Naive thymus-derived CD4-positive, alpha-beta T cell (primary cell): ENCODE measurements at regions not wholly inside any gene's neighbourhood (a gene's known extent, or its start where the extent isn't known, plus 50 kb on each side); places are given as distances from the start of the nearest gene placed in this dataset.

Experiments used
- ATAC-seq: fragments of 150-1000 bp; cut with Tn5 transposase; 2 replicates; pipeline ENCODE4 v1.10.0; 2021; ENCODE audit warnings: mild to moderate bottlenecking, moderate library complexity
- CTCF ChIA-PET: fragments of 350-600 bp; sonication (Branson Sonifier 250); formaldehyde crosslinking; loops from one replicate; lab custom pipeline; 2021; ENCODE audit warnings: antibody characterized with exemption; lab: Charles Lee
- POLR2A ChIA-PET: fragments of 350-600 bp; sonication (Branson Sonifier 250); formaldehyde crosslinking; loops from one replicate; lab custom pipeline; 2021; ENCODE audit warnings: antibody characterized with exemption, inconsistent platforms; lab: Charles Lee
- DNase-seq, 9 donors: peaks; one replicate each; pipeline versions ENCODE4 v3.0.0 to v3.0.0-alpha.2; 2020 to 2022; ENCODE audit warnings: mixed read lengths in 1 of 9
- H3K27ac ChIP-seq: one replicate; pipeline ENCODE4 v1.7.0; 2013; ENCODE audit warnings: mild to moderate bottlenecking, low read depth, low read length, moderate library complexity
- H3K27me3 ChIP-seq, 2 donors: one replicate each; pipeline ENCODE4 v1.7.0; 2013; ENCODE audit warnings: low read length in 2 of 2, mild to moderate bottlenecking in 2 of 2, moderate library complexity in 2 of 2; ENCODE audit not compliant: control insufficient read depth in 2 of 2, insufficient read depth in 2 of 2
- H3K36me3 ChIP-seq, 3 experiments: 1 replicate in 2 of 3; 2 replicates in 1 of 3; pipeline ENCODE4 v1.7.0; 2013; ENCODE audit warnings: low read length in 3 of 3, mild to moderate bottlenecking in 3 of 3, moderate library complexity in 1 of 3; ENCODE audit not compliant: insufficient read depth in 3 of 3, control insufficient read depth in 2 of 3
- H3K4me1 ChIP-seq, 2 donors: one replicate each; pipeline ENCODE4 v1.7.0; 2013; ENCODE audit warnings: low read length in 2 of 2, mild to moderate bottlenecking in 2 of 2, moderate library complexity in 1 of 2; ENCODE audit not compliant: control insufficient read depth in 2 of 2, insufficient read depth in 2 of 2
- H3K4me3 ChIP-seq: 2 replicates; pipeline ENCODE4 v1.7.0; 2013; ENCODE audit warnings: mild to moderate bottlenecking, low read length
- H3K9me3 ChIP-seq, 3 experiments: 1 replicate in 2 of 3; 2 replicates in 1 of 3; pipeline ENCODE4 v1.7.0; 2013; ENCODE audit warnings: low read length in 3 of 3; ENCODE audit not compliant: control insufficient read depth in 2 of 3
- H3K27ac Mint-ChIP-seq, 9 donors: one replicate each; pipeline ENCODE4 v1.8.0; 2020 to 2022; ENCODE audit warnings: mixed read lengths in 9 of 9, mild to moderate bottlenecking in 8 of 9, moderate library complexity in 5 of 9, inconsistent platforms in 2 of 9
- H3K27me3 Mint-ChIP-seq, 5 donors: one replicate each; pipeline ENCODE4 v1.8.0; 2021 to 2022; ENCODE audit warnings: mixed read lengths in 5 of 5, mild to moderate bottlenecking in 1 of 5
- H3K36me3 Mint-ChIP-seq, 5 donors: one replicate each; pipeline ENCODE4 v1.8.0; 2020 to 2022; ENCODE audit warnings: mixed read lengths in 5 of 5, mild to moderate bottlenecking in 3 of 5, inconsistent platforms in 1 of 5
- H3K4me1 Mint-ChIP-seq, 7 donors: one replicate each; pipeline ENCODE4 v1.8.0; 2020 to 2022; ENCODE audit warnings: mixed read lengths in 7 of 7, mild to moderate bottlenecking in 3 of 7, inconsistent platforms in 1 of 7
- H3K4me3 Mint-ChIP-seq, 10 donors: one replicate each; pipeline ENCODE4 v1.8.0; 2020 to 2022; ENCODE audit warnings: mild to moderate bottlenecking in 10 of 10, mixed read lengths in 10 of 10, moderate library complexity in 6 of 10, inconsistent platforms in 2 of 10
- H3K9me3 Mint-ChIP-seq, 11 donors: one replicate each; pipeline ENCODE4 v1.8.0; 2020 to 2022; ENCODE audit warnings: mixed read lengths in 11 of 11, mild to moderate bottlenecking in 4 of 11, inconsistent platforms in 1 of 11, moderate library complexity in 1 of 11
- intact Hi-C, 2 donors: fragments of 100-400 bp; cut with micrococcal nuclease; formaldehyde crosslinking; loops; one replicate each; pipeline ENCODE4 v1.15.1; 2023

DNA sequence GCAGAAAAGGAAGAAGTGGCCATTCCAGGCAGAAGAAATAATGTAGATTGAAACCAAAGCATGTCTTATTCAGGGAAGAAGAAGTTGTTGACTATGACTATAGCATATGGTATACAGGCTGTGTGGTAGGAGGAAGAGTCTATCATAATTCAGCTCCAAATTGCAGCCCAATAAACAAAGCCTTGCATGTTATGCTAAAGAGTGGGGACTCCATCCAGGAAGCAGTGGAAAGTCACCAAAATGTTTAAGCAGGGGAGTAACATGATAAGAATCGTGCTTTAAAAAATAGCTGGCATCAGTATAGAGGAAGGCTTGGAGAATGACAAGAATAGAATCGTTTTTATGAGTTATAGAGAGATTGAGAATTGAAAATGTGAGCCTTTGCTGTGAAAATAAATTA, 213.3 kb upstream of the ADGRL2 start:
- Histone ChIP-seq H3K27me3 (no peaks in the 10 kb centered on the region), H3K9me3 (no peaks in the 10 kb centered on the region), H3K27ac (no peak overlapping the region), H3K36me3 (no peaks in the 10 kb centered on the region), H3K4me1 (no peaks in the 10 kb centered on the region), H3K4me3 (no peak overlapping the region)
- intact Hi-C loops: no loop called here
- no peak overlapping the region for H3K27ac Mint-ChIP-seq
- H3K36me3 Mint-ChIP-seq: no peaks in the 10 kb centered on the region
- DNase-seq (no peak), ATAC-seq (no peak)
- H3K4me3 Mint-ChIP-seq: no peak overlapping the region
- POLR2A ChIA-PET: no interaction called here
- peaks cover 0 to 11% (median 0%) of the 10 kb centered on the region in 11 donors for H3K9me3 Mint-ChIP-seq
- H3K4me1 Mint-ChIP-seq: no peaks in the 10 kb centered on the region
- peaks cover 0 to 4% (median 0%) of the 10 kb centered on the region in 5 donors for H3K27me3 Mint-ChIP-seq
- CTCF ChIA-PET: no interaction called here

DNA sequence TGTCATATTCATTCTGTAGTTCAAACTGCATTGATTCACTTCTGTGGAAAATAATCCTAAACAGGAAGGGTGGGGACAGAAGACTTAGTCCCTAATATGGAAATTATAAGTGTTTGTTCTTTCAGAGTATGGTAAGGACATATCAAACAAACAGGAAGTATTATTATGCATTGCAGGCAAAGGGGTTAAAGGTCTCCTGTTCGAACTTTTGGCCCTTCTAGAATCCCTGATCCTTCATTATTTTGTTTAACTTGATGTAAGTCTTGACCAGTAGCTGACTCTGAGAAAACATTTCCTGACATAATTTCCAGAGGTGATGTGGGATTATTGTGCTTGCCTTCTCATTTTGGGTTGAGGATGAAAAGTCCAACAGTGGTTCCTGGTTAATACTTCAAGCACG, 215.4 kb upstream of the ADGRL2 start:
- no peak overlapping the region for H3K27ac Mint-ChIP-seq
- ATAC-seq: no peak
- no peaks in the 10 kb centered on the region for H3K36me3 Mint-ChIP-seq
- Histone ChIP-seq H3K27me3 (no peaks in the 10 kb centered on the region), H3K4me3 (no peak overlapping the region), H3K9me3 (no peaks in the 10 kb centered on the region), H3K4me1 (no peaks in the 10 kb centered on the region), H3K36me3 (no peaks in the 10 kb centered on the region), H3K27ac (no peak overlapping the region)
- ChIA-PET POLR2A (no interaction called here), CTCF (interaction anchor here (0.6 kb wide), 1 partner anchor 350 kb away, joined by 4 read pairs; no protein-coding TSS in a partner anchor)
- no peak for DNase-seq
- H3K4me3 Mint-ChIP-seq: no peak overlapping the region
- H3K9me3 Mint-ChIP-seq: peaks cover 0 to 6% (median 0%) of the 10 kb centered on the region in 11 donors
- peaks cover 0 to 4% (median 0%) of the 10 kb centered on the region in 5 donors for H3K27me3 Mint-ChIP-seq
- no peaks in the 10 kb centered on the region for H3K4me1 Mint-ChIP-seq
- intact Hi-C loops: no loop called here

DNA sequence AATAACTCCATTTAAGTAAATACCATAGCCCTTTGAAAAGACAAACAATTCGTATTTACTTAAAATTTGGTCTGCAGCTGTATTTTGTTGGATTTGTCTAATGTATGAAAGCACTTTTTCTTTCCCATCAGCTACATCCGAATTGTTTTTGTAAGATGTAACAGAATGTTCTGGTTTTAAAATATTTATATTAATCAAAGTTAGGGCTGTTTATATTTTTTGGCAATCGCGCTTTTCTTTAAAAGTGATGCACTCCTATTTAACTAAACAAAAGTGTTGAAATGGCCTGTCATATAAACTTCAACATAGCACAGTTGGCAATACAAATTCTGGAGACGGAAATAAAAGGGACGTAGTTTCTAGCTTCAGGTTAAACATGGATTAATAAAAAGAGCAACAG, 216.3 kb upstream of the ADGRL2 start:
- DNase-seq (no peak), ATAC-seq (no peak)
- Histone ChIP-seq H3K36me3 (no peaks in the 10 kb centered on the region), H3K27me3 (no peaks in the 10 kb centered on the region), H3K9me3 (no peaks in the 10 kb centered on the region), H3K4me3 (no peak overlapping the region), H3K27ac (no peak overlapping the region), H3K4me1 (no peaks in the 10 kb centered on the region)
- intact Hi-C loops: no loop called here
- POLR2A ChIA-PET: no interaction called here
- Mint-ChIP-seq H3K4me3 (no peak overlapping the region), H3K27me3 (no peaks in the 10 kb centered on the region), H3K9me3 (peaks cover 0 to 5% (median 0%) of the 10 kb centered on the region in 11 donors), H3K36me3 (no peaks in the 10 kb centered on the region), H3K4me1 (no peaks in the 10 kb centered on the region), H3K27ac (no peak overlapping the region)
- CTCF ChIA-PET: no interaction called here

DNA sequence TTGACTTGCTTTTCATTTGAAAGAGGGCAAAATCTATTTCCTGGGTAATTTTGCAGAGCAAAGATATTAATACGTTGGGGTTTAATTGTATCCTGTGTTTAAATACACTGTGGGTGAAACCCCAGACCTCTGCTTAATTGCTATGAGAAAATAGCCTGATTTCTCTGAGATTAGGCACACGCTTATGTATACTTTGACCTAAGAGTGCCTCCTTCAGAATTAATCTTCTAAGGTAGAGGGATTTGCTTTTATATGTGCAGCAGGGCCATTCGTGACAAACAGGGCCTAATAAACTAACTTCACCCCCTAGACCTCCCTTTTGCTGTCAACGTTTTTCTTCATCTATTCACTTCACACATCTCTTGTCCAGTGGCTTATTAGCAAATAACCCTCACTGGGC, 216.9 kb upstream of the ADGRL2 start:
- H3K27ac Mint-ChIP-seq: no peak overlapping the region
- POLR2A ChIA-PET: no interaction called here
- no peaks in the 10 kb centered on the region for H3K36me3 Mint-ChIP-seq
- Histone ChIP-seq H3K27ac (no peak overlapping the region), H3K36me3 (no peaks in the 10 kb centered on the region), H3K4me1 (no peaks in the 10 kb centered on the region), H3K4me3 (no peak overlapping the region), H3K9me3 (no peaks in the 10 kb centered on the region), H3K27me3 (no peaks in the 10 kb centered on the region)
- no peaks in the 10 kb centered on the region for H3K27me3 Mint-ChIP-seq
- H3K4me3 Mint-ChIP-seq: no peak overlapping the region
- DNase-seq: no peak
- CTCF ChIA-PET: no interaction called here
- no peak for ATAC-seq
- no peaks in the 10 kb centered on the region for H3K4me1 Mint-ChIP-seq
- H3K9me3 Mint-ChIP-seq: peaks cover 0 to 5% (median 0%) of the 10 kb centered on the region in 11 donors
- intact Hi-C loops: no loop called here

DNA sequence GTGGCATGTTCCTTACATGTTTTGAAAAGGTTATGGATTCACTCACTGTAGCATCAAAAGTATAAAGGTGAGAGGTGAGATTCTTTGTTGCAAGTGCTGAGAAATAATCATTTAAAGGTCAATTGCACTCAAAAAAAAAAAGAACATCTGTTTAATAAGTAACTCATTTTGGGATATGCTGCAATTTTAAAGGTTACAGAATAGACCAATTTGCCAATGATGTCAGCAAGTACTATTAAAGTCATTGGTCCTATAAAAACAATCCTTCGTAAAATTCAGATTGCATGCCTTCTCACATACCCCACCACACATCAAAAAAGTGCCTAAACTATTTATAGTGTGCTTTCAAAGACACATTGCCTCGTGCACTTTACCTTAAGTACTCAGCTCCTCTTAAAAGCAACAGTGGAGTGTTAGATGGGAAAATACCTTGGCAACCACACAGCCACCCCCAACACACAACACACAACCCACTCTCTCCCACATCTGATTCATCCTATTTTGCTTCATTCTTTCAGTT, 218.2 kb upstream of the ADGRL2 start:
- Mint-ChIP-seq H3K4me1 (no peaks in the 10 kb centered on the region), H3K27me3 (no peaks in the 10 kb centered on the region), H3K36me3 (no peaks in the 10 kb centered on the region), H3K27ac (no peak overlapping the region), H3K4me3 (no peak overlapping the region), H3K9me3 (peaks cover 0 to 5% (median 0%) of the 10 kb centered on the region in 11 donors)
- Histone ChIP-seq H3K27ac (no peak overlapping the region), H3K4me1 (no peaks in the 10 kb centered on the region), H3K36me3 (no peaks in the 10 kb centered on the region), H3K4me3 (no peak overlapping the region), H3K9me3 (no peaks in the 10 kb centered on the region), H3K27me3 (no peaks in the 10 kb centered on the region)
- intact Hi-C loops: no loop called here
- ChIA-PET POLR2A (no interaction called here), CTCF (no interaction called here)
- no peak for DNase-seq
- ATAC-seq: no peak

DNA sequence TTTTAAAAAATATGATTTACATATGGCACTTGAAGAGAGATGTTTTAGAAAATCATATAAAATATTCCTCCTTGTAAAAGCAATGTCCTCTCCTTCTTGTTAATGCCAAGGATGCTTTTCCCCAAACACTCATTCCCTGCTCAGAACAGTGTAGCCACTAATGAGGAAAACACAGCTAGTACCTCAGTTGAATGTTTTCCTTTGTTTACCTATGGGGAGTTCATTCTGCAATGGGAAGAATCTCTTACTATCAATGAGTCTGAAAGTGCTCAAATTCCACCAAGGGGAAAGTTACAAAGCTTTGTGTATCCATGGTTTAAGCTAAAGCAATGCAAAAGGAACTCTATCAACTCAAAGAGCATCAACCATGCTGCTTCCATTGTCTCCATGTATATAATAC, 221.9 kb upstream of the ADGRL2 start:
- H3K27me3 Mint-ChIP-seq: no peaks in the 10 kb centered on the region
- Histone ChIP-seq H3K27me3 (no peaks in the 10 kb centered on the region), H3K4me1 (no peaks in the 10 kb centered on the region), H3K4me3 (no peak overlapping the region), H3K27ac (no peak overlapping the region), H3K36me3 (no peaks in the 10 kb centered on the region), H3K9me3 (no peaks in the 10 kb centered on the region)
- intact Hi-C loops: no loop called here
- H3K4me1 Mint-ChIP-seq: no peaks in the 10 kb centered on the region
- H3K4me3 Mint-ChIP-seq: no peak overlapping the region
- ChIA-PET POLR2A (no interaction called here), CTCF (no interaction called here)
- no peak for ATAC-seq
- H3K9me3 Mint-ChIP-seq: peaks cover 0 to 5% (median 0%) of the 10 kb centered on the region in 11 donors
- DNase-seq: no peak
- H3K36me3 Mint-ChIP-seq: no peaks in the 10 kb centered on the region
- H3K27ac Mint-ChIP-seq: no peak overlapping the region

DNA sequence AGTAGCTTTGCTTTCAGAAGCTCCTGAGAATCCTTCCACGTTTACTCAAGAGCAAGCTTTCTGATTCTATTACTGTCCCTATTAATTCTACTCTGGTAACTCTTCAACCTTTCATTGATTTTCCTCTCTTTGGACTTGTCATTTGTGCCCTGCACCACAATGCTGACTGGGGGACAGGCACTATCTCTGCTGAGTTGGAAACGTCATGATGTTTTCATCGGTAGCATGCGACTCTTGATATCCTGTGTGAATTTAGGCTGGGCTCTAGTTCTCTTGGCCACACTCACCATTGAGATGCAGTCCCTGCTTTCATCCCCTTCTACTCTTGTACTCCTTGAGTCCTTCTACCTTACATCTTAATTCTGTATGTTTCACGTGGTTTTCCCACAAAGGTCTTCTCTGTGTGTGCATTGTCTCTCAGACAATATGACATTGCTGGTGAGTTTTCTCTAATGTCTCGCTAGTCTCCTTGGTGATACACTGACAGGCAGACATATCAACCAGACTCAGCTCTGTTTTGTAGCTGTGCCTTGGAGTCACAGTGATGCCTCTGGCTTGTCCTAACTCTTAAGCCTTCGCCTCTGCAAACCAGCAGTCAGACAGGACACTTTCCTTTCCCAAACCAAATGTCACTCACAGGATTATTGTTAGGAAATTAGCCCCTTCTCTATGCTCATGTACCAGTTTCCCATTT, 223.6 kb upstream of the ADGRL2 start:
- H3K9me3 Mint-ChIP-seq: peaks cover 0 to 5% (median 0%) of the 10 kb centered on the region in 11 donors
- H3K4me1 Mint-ChIP-seq: no peaks in the 10 kb centered on the region
- CTCF ChIA-PET: no interaction called here
- Histone ChIP-seq H3K9me3 (no peaks in the 10 kb centered on the region), H3K4me1 (no peaks in the 10 kb centered on the region), H3K4me3 (no peak overlapping the region), H3K36me3 (no peaks in the 10 kb centered on the region), H3K27ac (no peak overlapping the region), H3K27me3 (no peaks in the 10 kb centered on the region)
- no peak overlapping the region for H3K4me3 Mint-ChIP-seq
- H3K27me3 Mint-ChIP-seq: no peaks in the 10 kb centered on the region
- ATAC-seq: no peak
- DNase-seq: no peak
- intact Hi-C loops: no loop called here
- POLR2A ChIA-PET: no interaction called here
- no peak overlapping the region for H3K27ac Mint-ChIP-seq
- no peaks in the 10 kb centered on the region for H3K36me3 Mint-ChIP-seq
